ENCODE measurements at regions not wholly inside any gene's neighbourhood (a gene's known extent, or its start where the extent isn't known, plus 50 kb on each side); places are given as distances from the start of the nearest gene placed in this dataset.

DNA sequence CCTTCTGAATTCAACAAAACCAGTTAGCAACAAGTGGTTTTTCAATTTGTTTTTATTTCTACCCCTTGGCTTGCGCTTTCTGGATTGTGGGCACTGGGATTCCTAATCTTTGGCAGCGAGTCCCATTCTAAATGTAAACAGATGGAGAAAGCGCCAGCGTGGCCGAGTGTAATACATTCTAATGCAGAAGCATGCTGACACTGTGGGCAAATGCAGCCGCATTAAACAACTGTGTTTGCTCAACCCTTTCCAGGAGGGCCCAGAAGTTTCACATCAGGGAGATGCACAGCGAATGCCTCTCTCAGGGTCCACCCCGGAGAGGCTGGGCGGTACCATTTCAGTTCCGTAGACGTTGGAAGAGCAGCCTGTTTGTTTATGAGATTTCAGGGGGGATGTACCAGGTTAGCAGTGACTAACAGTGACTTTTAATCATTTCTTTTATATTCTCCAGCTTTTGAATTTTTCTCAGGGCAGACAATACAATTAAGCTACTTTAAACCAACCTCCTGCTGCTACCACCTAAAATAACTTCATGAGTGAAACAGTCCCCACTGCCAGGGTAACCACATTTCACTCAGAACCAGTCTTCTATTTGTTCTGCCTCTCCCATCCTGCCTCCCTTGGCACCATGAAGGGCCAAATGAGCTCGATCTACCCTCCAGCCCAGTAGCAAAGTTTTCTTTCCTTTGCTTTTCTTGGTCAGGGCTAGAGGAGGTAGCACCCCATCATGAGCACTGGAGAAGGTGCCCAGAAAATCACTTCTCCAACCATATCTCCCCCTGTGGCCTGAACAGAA, 164.2 kb upstream of the ITGB1 start:
- TF ChIP-seq, protein P1, sequence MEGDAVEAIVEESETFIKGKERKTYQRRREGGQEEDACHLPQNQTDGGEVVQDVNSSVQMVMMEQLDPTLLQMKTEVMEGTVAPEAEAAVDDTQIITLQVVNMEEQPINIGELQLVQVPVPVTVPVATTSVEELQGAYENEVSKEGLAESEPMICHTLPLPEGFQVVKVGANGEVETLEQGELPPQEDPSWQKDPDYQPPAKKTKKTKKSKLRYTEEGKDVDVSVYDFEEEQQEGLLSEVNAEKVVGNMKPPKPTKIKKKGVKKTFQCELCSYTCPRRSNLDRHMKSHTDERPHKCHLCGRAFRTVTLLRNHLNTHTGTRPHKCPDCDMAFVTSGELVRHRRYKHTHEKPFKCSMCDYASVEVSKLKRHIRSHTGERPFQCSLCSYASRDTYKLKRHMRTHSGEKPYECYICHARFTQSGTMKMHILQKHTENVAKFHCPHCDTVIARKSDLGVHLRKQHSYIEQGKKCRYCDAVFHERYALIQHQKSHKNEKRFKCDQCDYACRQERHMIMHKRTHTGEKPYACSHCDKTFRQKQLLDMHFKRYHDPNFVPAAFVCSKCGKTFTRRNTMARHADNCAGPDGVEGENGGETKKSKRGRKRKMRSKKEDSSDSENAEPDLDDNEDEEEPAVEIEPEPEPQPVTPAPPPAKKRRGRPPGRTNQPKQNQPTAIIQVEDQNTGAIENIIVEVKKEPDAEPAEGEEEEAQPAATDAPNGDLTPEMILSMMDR (conservative IDR thresholded peaks at IDR 0.05; ENCODE audit: low read depth, low read length): no peak
- TF ChIP-seq POLR2A (IDR thresholded peaks at IDR 0.05; ENCODE audit: low read depth, low read length) (no peak), MXI1 (IDR thresholded peaks at IDR 0.05; ENCODE audit: borderline replicate concordance, low read depth, low read length) (peak; percentile 76; the same call in 1 of the 2 replicates), RAD21 (IDR thresholded peaks at IDR 0.05; ENCODE audit: low read length) (no peak), CEBPB (IDR thresholded peaks at IDR 0.05; ENCODE audit: low read depth, low read length) (peak; percentile 75), BHLHE40 (IDR thresholded peaks at IDR 0.05; ENCODE audit: low read depth, low read length) (peak; percentile 27), MAZ (IDR thresholded peaks at IDR 0.05; ENCODE audit: borderline replicate concordance, low read depth, low read length) (peak; percentile 13; the same call in 1 of the 2 replicates), ELK1 (IDR thresholded peaks at IDR 0.05; ENCODE audit: borderline replicate concordance, low read depth, low read length) (no peak), SMC3 (IDR thresholded peaks at IDR 0.05; ENCODE audit: low read depth, low read length) (no peak), USF2 (IDR thresholded peaks at IDR 0.05; ENCODE audit: low read depth, low read length) (no peak), RFX5 (IDR thresholded peaks at IDR 0.05; ENCODE audit: low read depth, low read length) (no peak), RCOR1 (IDR thresholded peaks at IDR 0.05; ENCODE audit: insufficient replicate concordance, low read length) (no peak), NFE2L2 (IDR thresholded peaks at IDR 0.05; ENCODE audit: low read depth, low read length) (no peak; the same call in 1 of the 2 replicates)
